H1 (cell line): ENCODE measurements at regions not wholly inside any gene's neighbourhood (a gene's known extent, or its start where the extent isn't known, plus 50 kb on each side); places are given as distances from the start of the nearest gene placed in this dataset.

Experiments
- CTCF ChIA-PET: fragments of 300-600 bp; sonication (Branson Sonifier 250); formaldehyde crosslinking; loops from one replicate; lab custom pipeline; 2021; ENCODE audit not compliant: partially characterized antibody; lab: Charles Lee
- POLR2A ChIA-PET: fragments of 300-600 bp; sonication (Branson Sonifier 250); formaldehyde crosslinking; loops from one replicate; lab custom pipeline; 2021; ENCODE audit warnings: inconsistent platforms; ENCODE audit not compliant: partially characterized antibody; lab: Charles Lee
- DNase-seq, 2 experiments: peaks; one replicate each; pipeline versions ENCODE4 v3.0.0 to v3.0.0-alpha.2; 2010 to 2022; ENCODE audit warnings: low spot score in 2 of 2, low read depth in 1 of 2, mixed read lengths in 1 of 2
- FAIRE-seq: peaks from 2 replicates; lab custom pipeline; 2011; peaks lifted over from hg19 to GRCh38; lab: Jason Lieb, UNC
- H2AFZ ChIP-seq: 2 replicates; pipeline ENCODE4 v1.8.1; 2012; ENCODE audit warnings: low read length, inconsistent platforms
- H2AK5ac ChIP-seq: 2 replicates; pipeline ENCODE4 v1.6.1; 2013; ENCODE audit warnings: low read depth, low read length
- H2BK120ac ChIP-seq: replicated peaks from 2 replicates; pipeline ENCODE3; 2013; ENCODE audit warnings: low read depth, low read length, inconsistent platforms
- H2BK12ac ChIP-seq: 2 replicates; pipeline ENCODE4 v1.6.1; 2013; ENCODE audit warnings: low read depth, low read length
- H2BK15ac ChIP-seq: 2 replicates; pipeline ENCODE4 v1.6.1; 2013; ENCODE audit warnings: low read length
- H2BK20ac ChIP-seq: 2 replicates; pipeline ENCODE4 v1.6.1; 2013; ENCODE audit warnings: low read length
- H2BK5ac ChIP-seq: 2 replicates; pipeline ENCODE4 v1.6.1; 2013; ENCODE audit warnings: low read depth, low read length
- H3K14ac ChIP-seq: 2 replicates; pipeline ENCODE4 v1.6.1; 2013; ENCODE audit warnings: inconsistent platforms; ENCODE audit not compliant: insufficient read length
- H3K18ac ChIP-seq: 2 replicates; pipeline ENCODE4 v1.6.1; 2013; ENCODE audit warnings: low read length; ENCODE audit errors: extremely low read depth
- H3K23ac ChIP-seq: 2 replicates; pipeline ENCODE4 v1.6.1; 2013; ENCODE audit warnings: inconsistent platforms; ENCODE audit not compliant: insufficient read length
- H3K23me2 ChIP-seq: 2 replicates; pipeline ENCODE4 v1.6.1; 2013; ENCODE audit warnings: low read depth, low read length
- H3K27ac ChIP-seq: 2 replicates; pipeline ENCODE4 v1.6.1; 2011; ENCODE audit warnings: low read depth, low read length, inconsistent platforms
- H3K27me3 ChIP-seq, 4 experiments: replicated peaks in 1 of 4; 1 replicate in 1 of 4; 2 replicates in 3 of 4; pipeline versions ENCODE4 v1.6.1 to v1.8.1; 2011 to 2013; ENCODE audit warnings: low read length in 3 of 4, mild to moderate bottlenecking in 3 of 4, inconsistent platforms in 2 of 4, mixed read lengths in 2 of 4, moderate library complexity in 1 of 4; ENCODE audit not compliant: control insufficient read depth in 3 of 4, insufficient read depth in 3 of 4; ENCODE audit errors: extremely low read depth in 1 of 4
- H3K36me3 ChIP-seq, 4 experiments: 2 replicates each; pipeline versions ENCODE4 v1.6.1 to v1.8.1; 2011 to 2013; ENCODE audit warnings: mild to moderate bottlenecking in 4 of 4, low read length in 3 of 4, moderate library complexity in 2 of 4, control low read depth in 1 of 4, inconsistent platforms in 1 of 4; ENCODE audit not compliant: insufficient read depth in 4 of 4, control insufficient read depth in 2 of 4
- H3K4ac ChIP-seq: replicated peaks from 2 replicates; pipeline ENCODE3; 2013; ENCODE audit warnings: low read length, low read depth, mixed read lengths, inconsistent platforms; ENCODE audit not compliant: insufficient read length
- H3K4me1 ChIP-seq, 4 experiments: replicated peaks in 1 of 4; 1 replicate in 1 of 4; 2 replicates in 3 of 4; pipeline versions ENCODE4 v1.6.1 to v1.8.1; 2011 to 2013; ENCODE audit warnings: low read length in 3 of 4, inconsistent platforms in 2 of 4, mixed read lengths in 1 of 4; ENCODE audit not compliant: insufficient read depth in 4 of 4, control insufficient read depth in 3 of 4
- H3K4me2 ChIP-seq, 2 experiments: 2 replicates each; pipeline versions ENCODE4 v1.6.1 to v1.8.1; 2011 to 2013; ENCODE audit warnings: low read depth in 2 of 2, low read length in 2 of 2, control low read depth in 1 of 2, inconsistent platforms in 1 of 2, mild to moderate bottlenecking in 1 of 2; ENCODE audit not compliant: insufficient read depth in 1 of 2
- H3K4me3 ChIP-seq, 4 experiments: fragments of 200-600, 300-600 bp in 1 of 4; sonication (generic), shearing (Covaris generic), sonication (Bioruptor Twin) in 1 of 4; 2 replicates each; pipeline versions ENCODE4 v1.5.1 to v1.8.1; 2011 to 2016; ENCODE audit warnings: low read length in 4 of 4, low read depth in 3 of 4, control low read depth in 2 of 4, inconsistent platforms in 2 of 4, mild to moderate bottlenecking in 2 of 4, mixed read lengths in 1 of 4, moderate library complexity in 1 of 4; ENCODE audit not compliant: insufficient read depth in 2 of 4; ENCODE audit errors: extremely low read depth in 1 of 4
- H3K56ac ChIP-seq: replicated peaks from 2 replicates; pipeline ENCODE3; 2013; ENCODE audit warnings: low read depth, mild to moderate bottlenecking, mixed read lengths, low read length, inconsistent platforms; ENCODE audit not compliant: insufficient read length
- H3K79me1 ChIP-seq: 2 replicates; pipeline ENCODE4 v1.6.1; 2013; ENCODE audit warnings: low read depth, low read length, control low read depth
- H3K79me2 ChIP-seq, 2 experiments: 2 replicates each; pipeline versions ENCODE4 v1.6.1 to v1.8.1; 2012 to 2013; ENCODE audit warnings: low read length in 2 of 2, mild to moderate bottlenecking in 2 of 2, inconsistent platforms in 1 of 2; ENCODE audit not compliant: insufficient read depth in 2 of 2, control insufficient read depth in 1 of 2
- H3K9ac ChIP-seq, 4 experiments: replicated peaks in 1 of 4; 1 replicate in 1 of 4; 2 replicates in 3 of 4; pipeline versions ENCODE4 v1.6.1 to v1.8.1; 2011 to 2013; ENCODE audit warnings: low read depth in 3 of 4, low read length in 3 of 4, control low read depth in 2 of 4, mild to moderate bottlenecking in 2 of 4, moderate library complexity in 2 of 4, inconsistent platforms in 1 of 4; ENCODE audit errors: extremely low read depth in 1 of 4
- H3K9me3 ChIP-seq, 2 experiments: 2 replicates each; pipeline versions ENCODE4 v1.6.1 to v1.8.1; 2012 to 2013; ENCODE audit warnings: mild to moderate bottlenecking in 2 of 2, moderate library complexity in 2 of 2, control low read depth in 1 of 2, inconsistent platforms in 1 of 2, low read depth in 1 of 2, low read length in 1 of 2, mixed read lengths in 1 of 2; ENCODE audit not compliant: insufficient read depth in 2 of 2
- H4K20me1 ChIP-seq, 2 experiments: replicated peaks in 1 of 2; 2 replicates each; pipeline versions ENCODE3 to v1.8.1; 2011 to 2013; ENCODE audit warnings: inconsistent platforms in 2 of 2, low read length in 2 of 2, mild to moderate bottlenecking in 1 of 2; ENCODE audit not compliant: insufficient read depth in 2 of 2, control insufficient read depth in 1 of 2
- H4K5ac ChIP-seq: 2 replicates; pipeline ENCODE4 v1.6.1; 2013; ENCODE audit warnings: low read length, low read depth, mixed read lengths, inconsistent platforms; ENCODE audit not compliant: insufficient read length
- H4K8ac ChIP-seq: 2 replicates; pipeline ENCODE4 v1.8.0; 2013; ENCODE audit warnings: mild to moderate bottlenecking, moderate library complexity, low read length, inconsistent platforms; ENCODE audit not compliant: insufficient read depth; ENCODE audit errors: extremely low read depth
- H4K91ac ChIP-seq: replicated peaks from 2 replicates; pipeline ENCODE3; 2013; ENCODE audit warnings: low read length, mixed read lengths, inconsistent platforms; ENCODE audit not compliant: insufficient read length
- CREB1 ChIP-seq: IDR thresholded peaks from 2 replicates; pipeline ENCODE4 v1.6.1; 2012; ENCODE audit warnings: inconsistent platforms
- JUN ChIP-seq: IDR thresholded peaks from 2 replicates; pipeline ENCODE4 v1.6.1; 2011; ENCODE audit warnings: low read depth, mild to moderate bottlenecking, improper control_type of control experiment, low read length
- SAP30 ChIP-seq: fragments of 300-600 bp; sonication (generic); IDR thresholded peaks from 2 replicates; pipeline ENCODE4 v1.7.1; 2012; ENCODE audit warnings: low read length, moderate library complexity, mild to moderate bottlenecking, inconsistent platforms; ENCODE audit not compliant: insufficient read depth, insufficient replicate concordance
- WGBS, 2 experiments: shearing (Covaris generic) in 1 of 2; methylation state at CpG; one replicate each; pipeline versions ENCODE4 v1.1.6 to v1.1.7; 2013 to 2015; ENCODE audit warnings: low lambda C conversion rate in 2 of 2, mixed read lengths in 2 of 2, inconsistent platforms in 1 of 2, low coverage in 1 of 2, missing lambda C conversion rate in 1 of 2; ENCODE audit not compliant: insufficient replicate concordance in 2 of 2, insufficient coverage in 1 of 2, insufficient read length in 1 of 2; ENCODE audit errors: extremely low coverage in 1 of 2, missing lambda C conversion rate in 1 of 2; 5-methylcytosine and 5-hydroxymethylcytosine counted together
- TF ChIP-seq, protein P1 (sequence below), 3 experiments: IDR thresholded peaks; 1 replicate in 2 of 3; 2 replicates in 1 of 3; pipeline versions ENCODE4 v1.5.1 to v1.6.1; 2011; ENCODE audit warnings: low read length in 3 of 3, mild to moderate bottlenecking in 3 of 3, inconsistent platforms in 2 of 3, low read depth in 1 of 3, moderate library complexity in 1 of 3; ENCODE audit not compliant: insufficient read depth in 1 of 3; ENCODE audit errors: control extremely low read depth in 1 of 3

DNA sequence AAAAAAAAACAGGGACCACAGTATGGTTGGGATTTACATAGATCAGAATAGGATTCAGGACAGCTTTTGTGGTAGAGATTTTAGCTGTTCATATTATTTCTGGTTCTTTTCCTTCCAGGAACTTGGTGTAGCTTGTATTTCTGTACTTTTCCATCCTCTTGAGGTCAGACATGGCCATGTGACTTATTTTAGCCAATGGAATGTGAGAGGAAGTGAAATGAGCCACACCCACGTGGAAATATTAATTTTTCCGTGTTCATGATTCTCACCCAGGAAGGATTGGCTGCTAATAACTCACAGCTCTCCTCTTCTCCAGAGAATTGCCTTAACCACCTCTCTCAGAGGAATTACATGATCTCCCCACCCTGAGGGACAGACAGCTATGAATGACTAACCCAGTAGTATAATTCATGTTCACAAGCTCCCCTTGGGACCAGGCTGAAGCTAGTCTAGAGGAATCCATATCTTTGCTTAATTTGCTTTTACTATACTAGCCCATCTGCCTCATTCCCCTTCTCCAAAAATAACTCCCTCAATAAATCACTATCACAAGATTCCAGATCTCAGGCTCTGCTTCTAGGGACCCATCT is 340.4 kb downstream of the NUAK1 start:
- no peak overlapping the region for H3K18ac ChIP-seq
- no peaks in the 10 kb centered on the region for H3K4me1 ChIP-seq
- no peak overlapping the region for H2BK12ac ChIP-seq
- no peak overlapping the region for H3K4ac ChIP-seq
- FAIRE-seq (no peak), DNase-seq (no peak)
- H2BK15ac ChIP-seq = no peak overlapping the region
- WGBS, 2 experiments = 95% methylated on average over 2 of the region's 2 CpGs; no CpG with 5 or more reads in 1 of the 2 experiments
- H3K4me3 ChIP-seq = no peak overlapping the region
- no peak overlapping the region for H2BK20ac ChIP-seq
- no peak overlapping the region for H2AFZ ChIP-seq
- TF ChIP-seq SAP30 (no peak), CREB1 (no peak), JUN (no peak)
- TF ChIP-seq, protein P1, sequence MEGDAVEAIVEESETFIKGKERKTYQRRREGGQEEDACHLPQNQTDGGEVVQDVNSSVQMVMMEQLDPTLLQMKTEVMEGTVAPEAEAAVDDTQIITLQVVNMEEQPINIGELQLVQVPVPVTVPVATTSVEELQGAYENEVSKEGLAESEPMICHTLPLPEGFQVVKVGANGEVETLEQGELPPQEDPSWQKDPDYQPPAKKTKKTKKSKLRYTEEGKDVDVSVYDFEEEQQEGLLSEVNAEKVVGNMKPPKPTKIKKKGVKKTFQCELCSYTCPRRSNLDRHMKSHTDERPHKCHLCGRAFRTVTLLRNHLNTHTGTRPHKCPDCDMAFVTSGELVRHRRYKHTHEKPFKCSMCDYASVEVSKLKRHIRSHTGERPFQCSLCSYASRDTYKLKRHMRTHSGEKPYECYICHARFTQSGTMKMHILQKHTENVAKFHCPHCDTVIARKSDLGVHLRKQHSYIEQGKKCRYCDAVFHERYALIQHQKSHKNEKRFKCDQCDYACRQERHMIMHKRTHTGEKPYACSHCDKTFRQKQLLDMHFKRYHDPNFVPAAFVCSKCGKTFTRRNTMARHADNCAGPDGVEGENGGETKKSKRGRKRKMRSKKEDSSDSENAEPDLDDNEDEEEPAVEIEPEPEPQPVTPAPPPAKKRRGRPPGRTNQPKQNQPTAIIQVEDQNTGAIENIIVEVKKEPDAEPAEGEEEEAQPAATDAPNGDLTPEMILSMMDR (IDR thresholded peaks at IDR 0.05; ENCODE audit: control extremely low read depth in 1 of 3, insufficient read depth in 1 of 3, low read depth in 1 of 3, low read length in 3 of 3) = no peak
- no peak overlapping the region for H3K27ac ChIP-seq
- H2BK5ac ChIP-seq = no peak overlapping the region
- no peak overlapping the region for H3K4me2 ChIP-seq
- no peak overlapping the region for H3K56ac ChIP-seq
- H3K79me1 ChIP-seq = no peaks in the 10 kb centered on the region
- H3K36me3 ChIP-seq = no peaks in the 10 kb centered on the region
- no peak overlapping the region for H2BK120ac ChIP-seq
- POLR2A ChIA-PET = no interaction called here
- H3K9me3 ChIP-seq = no peaks in the 10 kb centered on the region
- no peak overlapping the region for H4K5ac ChIP-seq
- H4K20me1 ChIP-seq = no peaks in the 10 kb centered on the region
- CTCF ChIA-PET = interaction anchor here (0.9 kb wide), 1 partner anchor 338 kb away, joined by 3 read pairs; no protein-coding TSS in a partner anchor
- no peaks in the 10 kb centered on the region for H3K79me2 ChIP-seq
- no peak overlapping the region for H3K14ac ChIP-seq
- H3K27me3 ChIP-seq = no peaks in the 10 kb centered on the region
- no peak overlapping the region for H3K23ac ChIP-seq
- no peak overlapping the region for H4K8ac ChIP-seq
- no peaks in the 10 kb centered on the region for H3K23me2 ChIP-seq
- no peak overlapping the region for H4K91ac ChIP-seq
- no peak overlapping the region for H3K9ac ChIP-seq
- H2AK5ac ChIP-seq = no peak overlapping the region
